ENCODE measurements at regions not wholly inside any gene's neighbourhood (a gene's known extent, or its start where the extent isn't known, plus 50 kb on each side); places are given as distances from the start of the nearest gene placed in this dataset.

DNA sequence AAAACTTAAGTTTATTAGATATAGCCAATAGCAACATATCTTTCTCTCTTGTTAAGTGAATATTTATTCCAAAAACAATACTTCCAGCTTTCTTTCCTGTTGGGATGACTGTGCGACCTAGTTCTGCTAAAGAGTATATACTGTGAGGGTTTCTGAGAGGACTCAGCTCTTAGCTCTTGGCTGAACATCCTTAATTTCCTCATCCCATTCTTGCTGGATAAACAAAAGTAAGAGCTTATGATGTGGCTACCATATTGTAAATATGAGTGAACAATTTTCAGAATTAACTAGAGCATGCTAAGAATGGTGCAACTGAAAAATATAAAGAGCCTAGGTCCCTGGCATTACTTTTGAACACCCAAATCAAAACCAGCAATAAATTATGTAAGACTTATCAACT is 279.5 kb upstream of the GNAI1 start:
- DNase-seq (ENCODE audit: low read depth), result no peak
- TF ChIP-seq, protein P1, sequence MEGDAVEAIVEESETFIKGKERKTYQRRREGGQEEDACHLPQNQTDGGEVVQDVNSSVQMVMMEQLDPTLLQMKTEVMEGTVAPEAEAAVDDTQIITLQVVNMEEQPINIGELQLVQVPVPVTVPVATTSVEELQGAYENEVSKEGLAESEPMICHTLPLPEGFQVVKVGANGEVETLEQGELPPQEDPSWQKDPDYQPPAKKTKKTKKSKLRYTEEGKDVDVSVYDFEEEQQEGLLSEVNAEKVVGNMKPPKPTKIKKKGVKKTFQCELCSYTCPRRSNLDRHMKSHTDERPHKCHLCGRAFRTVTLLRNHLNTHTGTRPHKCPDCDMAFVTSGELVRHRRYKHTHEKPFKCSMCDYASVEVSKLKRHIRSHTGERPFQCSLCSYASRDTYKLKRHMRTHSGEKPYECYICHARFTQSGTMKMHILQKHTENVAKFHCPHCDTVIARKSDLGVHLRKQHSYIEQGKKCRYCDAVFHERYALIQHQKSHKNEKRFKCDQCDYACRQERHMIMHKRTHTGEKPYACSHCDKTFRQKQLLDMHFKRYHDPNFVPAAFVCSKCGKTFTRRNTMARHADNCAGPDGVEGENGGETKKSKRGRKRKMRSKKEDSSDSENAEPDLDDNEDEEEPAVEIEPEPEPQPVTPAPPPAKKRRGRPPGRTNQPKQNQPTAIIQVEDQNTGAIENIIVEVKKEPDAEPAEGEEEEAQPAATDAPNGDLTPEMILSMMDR (IDR thresholded peaks at IDR 0.05; ENCODE audit: low read depth, low read length, missing control alignments), result no peak
- no peak overlapping the region for H3K4me3 ChIP-seq (ENCODE audit: low read depth, low read length)

DNA sequence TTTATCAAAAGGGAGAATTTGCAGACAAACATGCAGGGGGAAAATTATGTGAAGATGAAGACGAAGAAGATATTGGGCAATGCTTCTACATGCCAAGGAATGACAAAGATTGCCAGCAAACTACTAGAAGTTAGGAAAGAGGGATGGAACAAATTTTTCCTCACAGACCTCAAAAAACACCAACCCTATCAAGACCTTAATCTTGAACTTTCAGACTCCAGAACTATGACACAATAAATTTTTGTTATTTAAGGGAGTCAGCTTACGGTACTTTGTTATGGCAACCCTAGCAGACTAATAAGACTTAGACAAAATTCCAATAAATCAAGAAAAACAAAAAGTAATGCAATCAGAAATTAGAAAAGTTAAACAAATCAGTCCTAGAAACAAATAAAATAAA is 280.0 kb upstream of the GNAI1 start:
- TF ChIP-seq, protein P1 (IDR thresholded peaks at IDR 0.05; ENCODE audit: low read depth, low read length, missing control alignments), result no peak
- DNase-seq (ENCODE audit: low read depth), result no peak

DNA sequence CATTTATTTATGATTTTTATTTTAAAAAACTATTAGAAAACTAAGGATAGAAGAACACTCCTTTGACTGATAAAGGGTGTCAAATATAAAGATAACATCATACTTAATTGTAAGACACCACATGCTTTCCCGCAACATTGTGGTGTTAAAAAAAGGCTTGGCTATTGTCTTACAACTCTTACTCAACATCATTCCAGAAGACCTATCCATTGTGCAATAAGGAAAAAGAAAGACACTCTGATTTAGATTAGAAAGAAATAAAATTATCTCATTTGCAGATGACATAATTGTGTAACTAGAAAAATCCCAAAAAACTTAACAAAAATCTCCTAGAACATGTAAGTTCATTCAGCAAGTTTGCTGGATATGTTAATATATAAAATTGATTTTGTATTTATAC is 296.7 kb upstream of the GNAI1 start:
- TF ChIP-seq, protein P1 (IDR thresholded peaks at IDR 0.05; ENCODE audit: low read depth, low read length, missing control alignments), result no peak
- no peak for DNase-seq (ENCODE audit: low read depth)
- H3K4me3 ChIP-seq (ENCODE audit: low read depth, low read length), result no peak overlapping the region

More for the DNA sequence above, 280.0 kb upstream of the GNAI1 start:
- no peak overlapping the region for H3K4me3 ChIP-seq (ENCODE audit: low read depth, low read length)

DNA sequence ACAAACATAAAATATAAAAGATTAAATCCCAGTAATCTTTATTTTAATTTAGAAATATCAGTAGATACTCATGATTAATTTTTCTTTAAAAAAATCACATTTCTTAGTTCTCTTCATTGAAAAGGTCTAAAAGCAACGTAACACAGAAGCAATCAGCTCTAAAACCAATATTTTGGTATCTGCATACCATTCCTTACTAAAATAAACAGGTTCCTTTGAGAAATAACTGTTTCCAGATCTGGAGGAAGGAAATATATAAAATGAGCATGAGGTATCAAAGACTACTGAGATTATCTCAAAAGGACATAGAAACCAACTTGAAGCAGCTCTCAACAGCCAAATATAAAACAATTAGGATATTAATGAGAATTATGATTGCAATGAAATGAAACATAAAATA is 301.0 kb upstream of the GNAI1 start:
- no peak for DNase-seq (ENCODE audit: low read depth)
- TF ChIP-seq, protein P1 (IDR thresholded peaks at IDR 0.05; ENCODE audit: low read depth, low read length, missing control alignments), result no peak
- no peak overlapping the region for H3K4me3 ChIP-seq (ENCODE audit: low read depth, low read length)

DNA sequence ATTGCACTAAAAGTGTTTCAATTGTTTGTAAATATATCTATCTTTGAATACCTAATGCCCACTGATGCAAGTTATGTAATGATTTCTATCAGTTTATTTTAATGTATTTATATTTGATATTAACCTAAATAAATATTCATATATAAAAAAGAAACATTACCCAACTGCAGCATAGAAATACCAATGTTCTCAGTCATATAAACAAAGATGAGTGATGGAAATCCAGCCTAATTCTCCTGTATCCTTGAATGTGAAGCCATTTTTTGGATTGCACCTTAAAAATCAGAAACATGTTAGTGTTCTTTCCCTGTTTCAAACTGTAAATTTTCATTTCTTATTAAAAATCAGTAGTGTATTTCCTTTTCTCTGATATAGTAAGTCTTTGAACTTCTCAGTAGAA is 305.8 kb upstream of the GNAI1 start:
- no peak for DNase-seq (ENCODE audit: low read depth)
- TF ChIP-seq, protein P1 (IDR thresholded peaks at IDR 0.05; ENCODE audit: low read depth, low read length, missing control alignments), result no peak
- H3K4me3 ChIP-seq (ENCODE audit: low read depth, low read length), result no peak overlapping the region

DNA sequence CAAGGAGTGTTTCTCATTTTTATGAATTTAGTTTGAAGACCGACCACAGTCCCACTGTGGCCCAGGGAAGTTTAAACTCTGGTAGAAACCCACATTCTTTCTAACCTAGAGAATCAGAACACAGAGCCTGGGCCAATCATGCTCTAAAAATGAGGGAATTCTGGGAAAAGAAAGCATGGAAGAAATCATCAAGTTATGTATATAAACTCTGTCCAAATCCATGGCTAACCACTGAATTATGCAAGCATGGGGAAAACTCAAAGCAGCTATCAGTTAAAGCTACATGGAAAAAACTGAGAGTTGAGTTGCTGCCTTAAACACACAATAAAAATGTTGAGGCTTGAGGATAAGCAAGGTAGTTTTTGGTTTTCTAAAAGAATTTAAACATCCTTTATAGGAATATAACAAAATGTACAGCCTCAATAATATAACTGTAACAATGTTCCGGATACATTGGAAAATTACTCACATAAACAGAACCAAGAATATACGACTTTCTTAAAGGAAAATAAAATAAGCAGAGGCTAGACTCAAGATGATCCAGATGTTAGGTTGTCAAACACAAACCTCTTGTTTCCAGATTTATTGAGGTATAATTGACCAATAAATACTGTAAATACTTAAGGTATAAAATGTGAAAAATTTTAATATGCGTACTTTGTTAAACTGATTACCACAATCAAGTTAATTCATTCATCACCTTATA is 311.2 kb upstream of the GNAI1 start:
- no peak overlapping the region for H3K4me3 ChIP-seq (ENCODE audit: low read depth, low read length)
- DNase-seq (ENCODE audit: low read depth), result no peak
- TF ChIP-seq, protein P1 (IDR thresholded peaks at IDR 0.05; ENCODE audit: low read depth, low read length, missing control alignments), result no peak

DNA sequence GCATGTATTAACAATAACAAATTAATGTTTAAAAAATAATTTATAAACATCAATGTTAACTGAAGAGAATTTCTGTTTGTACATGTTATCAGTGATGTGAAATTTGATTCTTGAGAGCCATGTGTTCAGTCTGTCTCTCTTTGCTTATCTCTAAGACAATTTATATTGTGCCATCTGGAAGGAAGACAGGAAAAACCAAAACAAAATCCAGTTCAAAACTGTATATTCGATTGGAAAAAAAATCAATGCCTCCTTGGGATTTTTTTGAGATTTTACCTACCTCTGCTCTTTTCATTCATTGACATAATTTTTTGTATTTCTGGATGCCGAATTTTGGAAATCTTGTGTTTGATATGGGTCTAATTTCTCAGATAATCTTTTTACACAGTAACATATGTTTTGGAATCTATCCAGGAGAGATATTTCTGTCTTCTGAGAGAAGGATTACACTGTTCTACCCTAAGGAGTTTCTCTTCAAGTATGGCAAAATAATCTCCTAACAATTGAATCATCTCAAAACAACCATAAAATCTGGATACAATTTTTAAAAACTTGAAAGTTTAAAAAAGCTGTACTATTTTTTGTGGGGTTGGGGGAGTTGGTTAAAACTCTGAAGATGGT is 311.9 kb upstream of the GNAI1 start:
- no peak for DNase-seq (ENCODE audit: low read depth)
- TF ChIP-seq, protein P1 (IDR thresholded peaks at IDR 0.05; ENCODE audit: low read depth, low read length, missing control alignments), result no peak
- H3K4me3 ChIP-seq (ENCODE audit: low read depth, low read length), result no peak overlapping the region
